ENCODE measurements at regions not wholly inside any gene's neighbourhood (a gene's known extent, or its start where the extent isn't known, plus 50 kb on each side); places are given as distances from the start of the nearest gene placed in this dataset.
"Not testable (repeated sequence)": the region's sequence is repeated elsewhere in the genome, so short reads cannot be mapped to it uniquely, and the experiment has no call there.

DNA sequence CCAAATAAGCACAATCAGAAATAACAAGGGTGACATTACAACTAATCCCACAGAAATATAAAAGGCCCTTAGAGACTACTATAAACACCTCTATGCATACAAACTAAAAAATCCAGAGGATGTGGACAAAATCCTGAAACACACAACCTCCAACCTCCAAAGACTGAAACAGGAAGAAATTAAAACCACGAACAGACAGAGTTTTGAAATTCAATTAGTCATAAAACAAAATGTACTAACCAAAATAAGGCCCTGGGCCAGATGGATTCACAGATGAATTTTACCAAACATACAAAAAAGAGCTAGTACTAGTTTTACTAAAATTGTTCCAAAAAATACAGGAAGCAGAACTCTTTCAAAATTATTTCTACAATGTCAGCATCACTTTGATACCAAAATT is 1043.6 kb downstream of the DIPK2A start:
- DNase-seq (ENCODE audit: low read depth in 2 of 2), result peak; percentile 56 to 59

DNA sequence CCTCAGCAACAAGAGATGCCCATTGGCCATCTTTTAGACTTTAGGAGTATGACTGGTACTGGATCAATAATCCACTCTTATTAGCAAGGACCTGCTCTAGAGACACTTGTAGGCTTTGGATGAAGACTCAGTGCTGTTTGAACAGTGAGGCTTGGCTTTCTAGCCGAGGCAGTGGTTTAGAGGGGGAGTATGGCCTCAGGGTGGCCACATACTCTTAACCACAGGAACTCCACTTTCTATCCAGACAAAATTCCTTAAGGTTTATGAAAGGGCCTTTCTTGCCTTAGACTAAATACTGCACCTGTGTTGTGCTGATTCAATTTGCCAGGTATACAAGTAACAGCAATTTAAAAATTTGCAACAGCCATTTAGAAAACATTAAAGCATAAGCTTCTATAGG is 1046.3 kb downstream of the DIPK2A start:
- DNase-seq (ENCODE audit: low read depth in 2 of 2), result peak in 1 of 2 experiments; percentile 1

DNA sequence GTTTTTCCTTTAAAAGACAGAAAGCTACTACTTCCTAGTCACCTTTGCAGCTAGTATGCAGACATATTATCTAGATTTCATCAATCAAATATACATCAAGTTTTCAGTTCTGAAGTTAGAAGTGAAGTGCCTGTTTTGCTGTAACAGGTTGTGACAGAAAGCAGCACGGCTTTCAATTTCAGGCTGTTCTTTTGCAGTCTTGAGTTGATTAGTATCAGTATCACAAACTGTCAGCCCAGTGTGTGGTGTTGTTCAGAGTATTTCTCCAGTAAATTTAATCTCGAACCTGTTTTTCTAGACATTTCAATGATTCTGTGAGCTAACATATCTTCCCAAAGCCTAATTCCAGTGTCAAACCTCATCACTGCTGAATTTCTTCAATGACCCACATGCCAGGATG is 1050.8 kb downstream of the DIPK2A start:
- DNase-seq (ENCODE audit: low read depth in 2 of 2), result no peak

DNA sequence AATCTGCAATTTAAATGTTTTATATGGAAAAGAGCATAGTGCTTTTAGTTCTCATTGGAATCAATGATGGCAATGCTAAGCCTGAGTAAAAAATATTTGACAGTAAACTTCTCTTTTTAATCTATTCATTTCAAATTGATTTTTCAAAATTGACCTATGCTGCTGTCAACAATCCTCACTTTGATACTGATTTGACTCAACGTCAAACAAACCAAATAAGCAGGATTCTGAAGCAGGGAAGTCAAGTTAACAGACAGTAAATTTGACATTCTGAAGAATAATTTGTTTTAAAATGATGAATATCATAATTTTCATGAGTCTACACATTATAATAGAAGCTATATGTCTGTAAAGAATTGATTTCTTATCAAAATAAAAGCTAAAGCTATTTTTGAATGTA is 1053.1 kb downstream of the DIPK2A start:
- no peak for DNase-seq (ENCODE audit: low read depth in 2 of 2)

DNA sequence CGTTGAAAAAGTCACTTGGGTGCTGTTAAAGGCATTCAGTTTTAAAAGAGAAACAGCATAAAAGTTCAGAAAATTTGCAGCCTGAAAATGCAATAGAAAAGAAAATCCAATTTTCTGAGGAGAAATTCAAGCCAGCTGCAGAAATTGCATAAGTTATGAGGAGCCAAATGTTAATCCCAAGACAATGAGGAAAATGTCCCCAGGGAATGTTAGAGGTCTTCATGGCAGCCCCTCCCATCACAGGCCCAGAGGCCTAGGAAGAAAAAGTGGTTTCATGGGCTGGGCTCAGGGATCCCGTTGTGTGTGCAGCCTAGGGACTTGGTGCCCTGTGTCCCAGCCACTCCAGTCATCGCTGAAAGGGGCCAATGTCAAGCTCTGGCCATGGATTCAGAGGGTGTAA is 1055.6 kb downstream of the DIPK2A start:
- DNase-seq (ENCODE audit: low read depth in 2 of 2), result not testable (repeated sequence)

DNA sequence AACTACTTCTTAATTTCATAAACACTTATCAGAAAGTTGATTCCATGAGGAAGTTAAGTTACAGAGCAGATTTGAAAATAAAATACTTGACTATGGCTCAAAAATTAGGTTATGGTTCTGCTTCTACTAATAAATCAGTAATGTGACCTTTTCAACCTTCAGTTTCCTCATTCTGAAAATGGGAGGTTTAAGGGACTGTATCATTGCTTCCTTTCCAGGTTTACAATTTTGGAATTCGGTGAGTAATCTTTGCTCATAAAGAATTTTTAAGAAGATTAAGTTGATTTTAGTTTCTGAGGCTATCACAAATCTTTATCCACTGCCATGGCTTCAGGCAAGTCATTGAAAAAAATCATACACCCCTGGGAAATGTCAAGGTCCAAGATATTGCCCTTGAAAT is 1061.2 kb downstream of the DIPK2A start:
- no peak for DNase-seq (ENCODE audit: low read depth in 2 of 2)

DNA sequence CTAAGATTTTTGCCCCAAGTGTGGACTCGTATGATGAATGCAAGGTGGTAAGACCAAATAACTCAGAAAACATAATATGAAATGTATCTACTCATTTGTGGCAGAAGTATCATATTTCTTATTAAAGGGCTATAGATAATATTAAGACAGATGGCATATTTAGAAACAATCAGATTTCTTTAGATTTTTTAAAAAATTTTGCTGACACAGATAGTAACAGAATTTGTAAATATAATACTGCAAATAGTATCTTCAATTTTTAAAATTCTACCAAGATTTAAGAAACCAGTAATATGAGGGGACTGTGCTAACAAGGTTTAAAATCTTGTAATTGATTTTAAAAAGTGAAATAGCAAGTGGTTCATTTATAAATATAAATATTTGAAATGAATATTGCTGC is 1064.1 kb downstream of the DIPK2A start:
- DNase-seq (ENCODE audit: low read depth in 2 of 2), result no peak

DNA sequence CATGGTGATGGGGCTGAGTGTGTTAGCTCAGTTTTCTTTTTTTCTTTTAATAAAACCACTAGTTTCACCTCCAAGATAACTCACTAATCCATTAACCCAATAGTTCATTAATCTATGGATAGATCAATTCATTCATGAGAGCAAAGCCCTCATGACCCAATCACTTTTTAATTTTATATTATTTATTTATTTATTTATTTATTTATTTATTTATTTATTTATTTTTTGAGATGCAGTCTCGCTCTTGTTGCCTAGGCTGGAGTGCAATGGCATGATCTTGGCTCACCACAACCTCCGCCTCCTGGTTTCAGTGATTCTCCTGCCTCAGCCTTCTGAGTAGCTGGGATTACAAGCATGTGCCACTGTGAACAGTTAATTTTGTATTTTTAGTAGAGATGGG is 1082.4 kb downstream of the DIPK2A start:
- not testable (repeated sequence) for DNase-seq (ENCODE audit: low read depth in 2 of 2)

DNA sequence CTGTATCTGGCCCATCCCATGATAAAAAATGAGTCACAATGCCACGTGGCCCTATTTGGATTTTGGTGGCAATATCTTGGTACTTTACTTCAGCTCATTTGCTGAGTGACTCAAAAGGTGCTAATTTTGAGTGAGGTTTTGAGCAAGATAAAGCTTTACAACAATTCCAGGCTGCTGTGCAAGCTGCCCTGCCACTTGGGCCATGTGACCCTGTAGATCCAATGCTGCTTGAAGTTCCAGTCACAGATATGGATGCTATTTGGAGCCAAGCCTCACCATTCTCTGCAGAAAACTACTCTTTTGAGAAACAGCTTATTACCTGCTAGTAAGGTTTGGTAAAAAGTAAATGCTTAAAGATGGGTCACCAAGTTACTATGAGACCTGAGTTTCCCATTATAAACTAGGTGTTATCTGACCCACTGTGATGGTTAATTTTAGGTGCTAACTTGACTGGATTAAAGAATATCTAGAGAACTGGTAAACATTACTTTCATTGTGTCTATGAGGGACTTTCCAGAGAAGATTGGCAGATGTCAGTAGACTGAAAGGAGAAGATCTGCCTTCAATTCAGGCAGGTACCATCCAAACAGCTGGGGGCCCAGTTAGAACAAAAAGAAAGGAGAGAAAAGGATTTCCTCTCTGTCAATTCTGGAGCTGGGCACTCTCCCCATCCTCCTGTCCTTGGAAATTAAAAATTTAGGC is 1083.9 kb downstream of the DIPK2A start:
- no peak for DNase-seq (ENCODE audit: low read depth in 2 of 2)

DNA sequence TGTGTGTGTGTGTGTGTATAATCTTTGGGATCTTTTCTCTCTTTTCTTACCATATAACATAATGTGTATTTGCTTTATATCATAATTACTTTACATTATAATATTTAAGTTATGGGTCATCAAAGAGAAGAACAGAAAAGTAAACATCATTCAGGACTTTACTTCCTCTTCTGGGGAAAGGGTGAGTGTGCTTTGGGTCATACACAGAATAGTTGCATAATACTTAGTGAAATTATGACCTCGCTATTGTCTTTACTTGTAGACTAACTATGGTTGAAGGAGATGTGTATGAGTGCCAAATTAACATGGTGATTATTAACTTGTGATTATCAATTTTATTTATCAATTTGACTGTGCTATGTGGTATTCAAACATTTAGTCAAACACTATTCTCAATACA is 1086.9 kb downstream of the DIPK2A start:
- DNase-seq (ENCODE audit: low read depth in 2 of 2), result no peak

DNA sequence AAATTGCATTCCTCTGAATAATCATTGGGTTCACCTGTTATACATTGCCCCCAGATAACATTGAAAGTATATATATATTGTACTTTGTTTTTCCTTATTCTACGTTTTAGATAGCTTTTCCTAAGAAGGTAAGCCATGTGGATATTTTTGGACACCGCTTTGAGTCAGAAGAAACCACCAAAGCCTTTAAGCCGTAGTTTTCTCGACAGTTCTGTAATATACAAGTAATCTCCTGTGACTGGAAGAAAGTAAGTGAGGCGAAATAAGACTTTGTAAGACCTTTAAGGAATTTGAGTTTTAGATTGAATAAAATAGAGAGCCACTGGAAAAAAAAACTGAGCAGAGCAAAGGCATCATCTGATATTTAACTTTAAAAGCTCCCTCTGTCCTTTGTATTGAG is 1092.0 kb downstream of the DIPK2A start:
- DNase-seq (ENCODE audit: low read depth in 2 of 2), result no peak

DNA sequence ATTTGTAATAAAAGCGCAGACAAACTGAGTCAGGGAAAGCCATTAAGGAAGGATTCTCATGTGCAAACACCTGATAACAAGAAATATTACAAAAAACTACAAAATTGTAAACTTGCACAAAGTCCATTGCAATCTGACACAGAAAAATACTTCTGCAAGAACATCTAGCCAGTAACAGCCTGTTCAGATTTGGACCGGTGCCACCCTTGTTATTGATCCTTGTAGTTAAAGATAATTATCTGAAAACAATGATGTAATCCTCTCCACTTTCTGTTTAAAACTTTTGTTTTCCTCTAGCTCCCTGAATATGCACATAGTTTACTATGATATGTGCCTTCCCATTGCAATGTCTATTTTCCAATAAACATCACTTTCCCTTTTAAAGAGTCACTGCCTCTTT is 1090.2 kb downstream of the PLOD2 start:
- DNase-seq (ENCODE audit: low read depth in 2 of 2), result no peak

DNA sequence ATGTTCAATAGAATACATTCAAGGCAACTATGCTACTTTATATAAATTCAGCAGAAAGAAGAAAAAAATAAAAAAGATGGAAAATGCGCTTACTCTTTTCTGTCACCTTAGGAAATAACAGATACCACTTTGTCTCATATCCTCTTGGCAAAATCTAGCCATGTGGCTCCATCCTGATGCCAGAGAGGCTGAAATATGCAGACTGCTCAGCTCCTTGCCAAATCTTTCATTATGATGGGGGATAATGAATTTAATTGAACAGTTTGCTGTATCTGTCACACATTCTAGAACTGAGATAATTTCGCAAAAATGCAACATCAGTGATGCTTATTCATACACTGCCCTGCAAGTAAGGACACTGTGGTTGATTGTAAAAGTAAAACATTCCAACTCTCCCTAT is 1081.5 kb downstream of the PLOD2 start:
- no peak for DNase-seq (ENCODE audit: low read depth in 2 of 2)

DNA sequence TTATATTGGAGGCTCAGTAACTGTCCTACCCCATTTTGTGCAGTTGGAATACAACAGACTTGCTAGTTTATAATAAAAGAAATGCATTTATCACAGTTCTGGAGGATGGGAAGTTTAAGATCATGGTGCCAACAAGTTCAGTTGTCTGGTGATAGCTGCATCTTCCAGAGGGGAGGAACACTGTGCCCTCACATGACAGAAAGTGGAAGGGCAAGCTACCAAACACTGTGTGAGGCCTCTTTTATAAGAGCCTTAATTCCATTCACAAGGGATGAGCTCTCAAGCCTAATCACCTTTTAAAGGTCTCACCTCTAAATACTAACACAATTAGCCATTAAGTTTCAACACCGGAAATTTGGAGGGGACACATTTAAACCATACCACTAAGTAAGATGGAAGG is 1073.9 kb downstream of the PLOD2 start:
- no peak for DNase-seq (ENCODE audit: low read depth in 2 of 2)

DNA sequence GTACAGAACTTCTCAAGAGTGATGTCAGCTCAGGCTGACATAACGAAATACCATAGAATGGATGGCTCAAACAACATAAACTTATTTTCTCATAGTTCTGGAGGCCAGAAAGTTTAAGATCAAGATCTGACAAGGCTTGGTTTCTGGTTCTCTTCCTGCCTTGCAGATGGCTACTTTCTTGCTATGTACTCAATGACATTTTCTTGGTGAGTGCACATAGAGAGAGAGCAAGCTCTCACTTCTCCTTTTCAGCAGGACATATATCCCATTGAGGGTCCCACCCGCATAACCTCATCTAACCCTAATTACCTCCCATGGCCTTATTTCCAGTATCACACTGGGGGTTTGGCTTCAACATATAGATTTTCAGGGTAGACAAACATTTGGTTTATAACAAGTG is 1072.1 kb downstream of the PLOD2 start:
- no peak for DNase-seq (ENCODE audit: low read depth in 2 of 2)

DNA sequence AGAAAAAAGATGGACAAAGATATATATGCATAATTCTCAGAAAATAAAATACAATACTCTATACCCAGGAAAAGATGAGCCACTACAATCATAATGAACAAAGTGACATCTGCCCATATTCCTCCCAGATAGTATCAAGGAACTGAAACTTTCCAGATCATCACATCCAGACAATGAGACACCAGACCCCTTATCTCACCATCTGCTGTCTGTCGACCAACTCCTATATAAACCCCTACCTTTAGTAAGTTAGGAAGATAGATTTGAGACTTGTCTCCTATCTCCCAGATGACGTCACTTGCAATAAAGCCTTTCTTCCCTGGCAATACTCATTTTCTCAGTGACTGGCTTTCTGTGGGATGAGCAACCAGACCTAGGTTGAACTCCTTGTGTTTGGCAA is 1071.6 kb downstream of the PLOD2 start:
- no peak for DNase-seq (ENCODE audit: low read depth in 2 of 2)

DNA sequence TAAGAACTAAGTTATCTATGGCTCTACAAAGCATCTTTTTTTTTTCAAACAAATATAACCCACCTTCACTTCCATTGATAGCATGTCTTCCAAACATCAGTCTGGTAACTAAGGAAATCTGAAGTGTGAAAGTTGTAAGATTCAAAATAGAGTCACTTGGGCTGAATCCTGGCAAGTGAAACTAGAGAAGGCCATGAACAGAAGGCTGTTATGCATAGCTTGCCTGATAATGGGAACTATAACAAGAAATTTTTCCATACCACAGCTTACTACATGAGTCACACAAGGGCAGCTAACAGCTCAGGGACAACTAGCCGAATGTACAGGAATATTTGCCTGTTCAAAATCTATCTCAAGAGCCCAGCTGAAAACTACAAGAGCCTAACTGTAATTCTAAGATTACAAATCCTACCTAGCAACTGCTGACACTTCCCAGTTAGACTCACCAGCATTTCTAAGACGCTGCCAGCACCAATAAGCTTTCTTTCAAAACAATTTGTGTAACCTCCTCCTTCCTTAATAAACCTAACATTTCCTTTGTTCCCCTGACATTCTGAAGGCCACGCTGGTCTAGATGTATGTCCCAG is 1066.5 kb downstream of the PLOD2 start:
- DNase-seq (ENCODE audit: low read depth in 2 of 2), result peak; percentile 36 to 49

DNA sequence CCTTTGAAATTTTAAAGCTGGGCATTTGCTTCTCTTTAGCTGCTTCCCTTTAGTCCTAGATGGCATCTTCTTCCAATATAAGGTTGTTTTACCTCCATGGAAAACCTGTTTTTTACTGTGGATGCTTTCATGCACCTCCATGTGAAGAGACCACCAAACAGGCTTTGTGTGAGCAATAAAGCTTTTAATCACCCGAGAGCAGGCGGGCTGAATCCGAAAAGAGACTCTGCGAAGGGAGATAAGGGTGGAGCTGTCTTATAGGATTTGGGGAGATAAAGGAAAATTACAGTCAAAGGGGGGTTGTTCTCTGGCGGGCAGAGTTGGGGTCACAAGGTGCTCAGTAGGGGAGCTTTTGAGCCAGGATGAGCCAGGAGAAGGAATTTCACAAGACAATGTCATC is 1049.8 kb downstream of the PLOD2 start:
- DNase-seq (ENCODE audit: low read depth in 2 of 2), result not testable (repeated sequence)

DNA sequence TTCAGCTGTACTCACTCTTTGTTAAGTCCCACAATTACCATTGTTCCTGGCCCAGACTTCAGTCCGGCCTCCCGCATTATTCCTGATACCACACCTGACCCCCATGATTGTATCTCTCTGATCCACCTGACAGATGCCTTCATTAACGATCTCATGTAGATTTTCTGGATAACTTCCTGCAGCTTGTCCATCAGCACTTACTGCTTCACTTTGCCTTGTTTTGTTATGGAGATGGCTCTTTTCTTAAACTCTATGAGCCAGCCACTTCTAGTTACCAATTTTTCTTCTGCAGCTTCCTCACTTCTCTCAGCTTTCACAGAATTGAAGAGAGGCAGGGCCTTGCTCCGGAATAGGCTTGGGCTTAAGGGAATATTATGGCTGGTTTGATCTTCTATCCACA is 1044.2 kb downstream of the PLOD2 start:
- no peak for DNase-seq (ENCODE audit: low read depth in 2 of 2)

DNA sequence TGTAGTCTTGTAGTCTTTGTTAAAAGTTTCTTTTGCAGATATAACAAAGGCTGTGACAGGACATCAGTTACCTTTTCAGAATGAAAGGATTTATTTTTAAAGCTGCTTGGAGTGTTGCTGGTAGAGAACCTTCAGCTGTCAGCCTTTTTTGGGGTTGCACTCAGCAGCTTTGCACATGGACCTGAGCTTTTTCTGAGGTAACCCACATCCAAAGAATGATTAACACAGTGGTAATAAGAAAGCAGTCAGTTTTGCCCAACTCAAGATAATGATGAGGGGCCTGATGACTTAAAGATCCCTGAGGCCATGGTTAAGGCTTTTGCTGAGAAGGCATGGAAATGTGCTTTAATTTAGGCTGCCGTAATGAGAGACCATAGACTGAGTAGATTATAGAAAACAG is 1042.7 kb downstream of the PLOD2 start:
- no peak for DNase-seq (ENCODE audit: low read depth in 2 of 2)

DNA sequence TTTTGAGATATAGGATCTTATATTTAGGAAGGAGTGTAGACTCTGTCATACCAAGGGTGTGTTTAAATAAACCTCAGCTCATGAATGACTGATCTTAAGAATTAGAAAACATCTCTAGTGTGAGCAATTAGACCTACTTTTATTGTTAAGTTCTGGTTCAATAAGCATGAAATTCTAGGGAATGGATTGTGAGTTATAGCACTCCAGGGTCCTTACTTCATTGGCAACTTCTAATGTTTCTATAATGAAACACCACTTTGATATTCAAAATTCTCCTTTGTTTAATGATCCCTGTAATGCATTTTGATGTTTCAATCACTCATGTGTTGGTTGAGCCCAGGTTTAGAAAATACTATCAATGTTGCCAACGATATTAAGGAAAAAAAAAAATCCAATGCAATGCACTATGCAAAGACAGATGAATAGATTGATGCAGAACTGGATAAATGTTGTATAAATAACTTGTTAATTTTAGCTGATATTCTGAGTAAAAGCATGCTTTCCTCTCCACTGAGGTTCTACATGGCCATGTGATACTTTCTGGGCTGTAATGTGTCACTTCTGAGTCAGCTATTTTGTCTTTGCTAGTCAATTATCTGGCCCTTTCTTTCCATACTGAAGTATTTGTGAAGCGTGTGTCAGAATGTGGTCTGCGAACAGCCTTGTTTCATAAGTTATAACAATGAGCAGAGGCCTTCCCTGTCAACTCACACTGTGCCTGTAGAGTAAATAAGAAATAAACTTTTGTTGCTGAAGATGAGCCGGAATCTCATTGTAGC is 1035.9 kb downstream of the PLOD2 start:
- peak in 1 of 2 experiments; percentile 2 for DNase-seq (ENCODE audit: low read depth in 2 of 2)

DNA sequence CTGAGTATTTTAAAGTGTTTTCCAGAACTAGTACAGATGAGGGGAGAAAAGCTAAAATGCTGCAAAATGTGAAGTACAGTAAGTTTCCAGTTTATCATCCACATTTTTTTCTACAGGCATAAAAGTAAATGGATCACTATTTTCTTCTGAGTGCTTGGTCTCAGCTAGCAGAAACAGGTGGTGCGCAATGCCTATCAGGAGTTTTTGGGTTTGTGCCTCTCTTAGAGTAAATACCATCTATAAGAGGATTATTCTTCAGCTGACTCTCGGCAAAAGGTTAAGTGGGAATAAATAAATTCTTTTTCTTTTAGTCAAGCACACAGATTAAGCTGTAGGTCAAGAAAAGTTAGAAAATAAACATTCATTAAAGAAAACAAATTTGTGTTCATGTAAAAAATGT is 1027.7 kb downstream of the PLOD2 start:
- no peak for DNase-seq (ENCODE audit: low read depth in 2 of 2)

DNA sequence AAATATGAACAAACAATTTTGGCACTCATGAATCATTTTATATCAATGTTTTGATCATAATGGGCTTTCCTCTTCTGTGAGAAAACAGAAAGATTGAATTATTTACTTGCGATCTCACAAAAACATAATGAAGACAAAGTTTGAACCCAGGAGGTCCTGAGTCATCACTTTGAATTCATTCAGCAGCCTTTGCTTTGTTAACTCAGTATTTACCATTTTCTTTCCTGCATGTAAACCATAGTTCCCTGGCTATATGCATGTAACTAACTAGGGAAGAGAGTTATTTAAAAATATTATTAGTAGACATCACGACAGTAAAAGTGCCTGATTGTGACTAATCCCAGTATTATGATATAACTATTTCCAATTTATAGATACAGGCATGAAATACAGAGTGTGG is 1026.2 kb downstream of the PLOD2 start:
- DNase-seq (ENCODE audit: low read depth in 2 of 2), result no peak
